HepG2 (cell line): ENCODE measurements at regions not wholly inside any gene's neighbourhood (a gene's known extent, or its start where the extent isn't known, plus 50 kb on each side); places are given as distances from the start of the nearest gene placed in this dataset.
A peak's percentile ranks its signal among the peaks of the same experiment; 100 is the strongest.

Experiments
- CBX1 ChIP-seq: IDR thresholded peaks from one replicate; pipeline ENCODE4 v1.6.1; 2016; ENCODE audit warnings: antibody characterized with exemption, low read depth
- ETV5 ChIP-seq: IDR thresholded peaks from 2 replicates; pipeline ENCODE4 v1.6.1; 2018; ENCODE audit warnings: missing biosample characterization, missing genetic modification reagents, inconsistent platforms, borderline replicate concordance
- KAT7 ChIP-seq: IDR thresholded peaks from 2 replicates; pipeline ENCODE4 v1.6.1; 2018; ENCODE audit warnings: borderline replicate concordance, missing compliant biosample characterization
- PAXIP1 ChIP-seq: sonication (generic); formaldehyde crosslinking; conservative IDR thresholded peaks from 2 replicates; pipeline ENCODE4 v1.4.0; 2020; ENCODE audit warnings: mild to moderate bottlenecking, missing genetic modification reagents, moderate library complexity
- PHF8 ChIP-seq: sonication (generic); formaldehyde crosslinking; IDR thresholded peaks from 2 replicates; pipeline ENCODE4 v1.5.0; 2020; ENCODE audit warnings: missing genetic modification reagents
- SP5 ChIP-seq: IDR thresholded peaks from 2 replicates; pipeline ENCODE4 v1.6.1; 2016; ENCODE audit warnings: low read depth, borderline replicate concordance
- ZBTB10 ChIP-seq: sonication (generic); formaldehyde crosslinking; IDR thresholded peaks from 2 replicates; pipeline ENCODE4 v1.4.0; 2020; ENCODE audit warnings: missing genetic modification reagents, borderline replicate concordance
- ZFP91 ChIP-seq: sonication (generic); formaldehyde crosslinking; IDR thresholded peaks from 2 replicates; pipeline ENCODE4 v1.9.0; 2022; ENCODE audit warnings: missing genetic modification reagents, mild to moderate bottlenecking, borderline replicate concordance
- ZNF512B ChIP-seq: sonication (generic); formaldehyde crosslinking; IDR thresholded peaks from 2 replicates; pipeline ENCODE4 v1.5.1; 2020; ENCODE audit warnings: missing genetic modification reagents, mild to moderate bottlenecking, borderline replicate concordance
- ZNF513 ChIP-seq: sonication (generic); formaldehyde crosslinking; conservative IDR thresholded peaks from 2 replicates; pipeline ENCODE4 v1.5.0; 2020; ENCODE audit warnings: missing genetic modification reagents
- ZNF556 ChIP-seq: sonication (generic); formaldehyde crosslinking; IDR thresholded peaks from 2 replicates; pipeline ENCODE4 v1.4.0; 2020; ENCODE audit warnings: mild to moderate bottlenecking, missing genetic modification reagents, borderline replicate concordance
- ZNF629 ChIP-seq: sonication (generic); formaldehyde crosslinking; conservative IDR thresholded peaks from 2 replicates; pipeline ENCODE4 v1.5.0; 2020; ENCODE audit warnings: missing genetic modification reagents

GRCh38 chr5:173499471-173500212 is 116.8 kb downstream of the BOD1 start (continued):
- TF ChIP-seq ZFP91 (peak; percentile 16; the same call in 1 of the 2 replicates), PHF8 (CRISPR knock-in tag) (peak; percentile 49; the same call in 1 of the 2 replicates), ZNF513 (no peak), CBX1 (no peak), ZNF629 (CRISPR knock-in tag) (0 out of 2 replicates have a peak, but pooled peaks have one; percentile 10), ZNF556 (CRISPR knock-in tag) (no peak), ZBTB10 (CRISPR knock-in tag) (peak; percentile 46; the same call in 1 of the 2 replicates), PAXIP1 (peak; percentile 62), KAT7 (CRISPR knock-in tag) (no peak), ZNF512B (no peak), ETV5 (peak; percentile 63; the same call in 1 of the 2 replicates), SP5 (CRISPR knock-in tag) (no peak)
